Erythroblast (primary cell): ENCODE measurements at regions not wholly inside any gene's neighbourhood (a gene's known extent, or its start where the extent isn't known, plus 50 kb on each side); places are given as distances from the start of the nearest gene placed in this dataset.

ENCODE experiments used
- GATA1 ChIP-seq: IDR thresholded peaks from 2 replicates; pipeline ENCODE4 v1.6.1; 2011; ENCODE audit warnings: low read depth, mild to moderate bottlenecking, control low read depth, low read length, moderate library complexity
- POLR2A ChIP-seq: IDR thresholded peaks from 2 replicates; pipeline ENCODE4 v1.6.1; 2011; ENCODE audit warnings: mild to moderate bottlenecking, low read length

DNA sequence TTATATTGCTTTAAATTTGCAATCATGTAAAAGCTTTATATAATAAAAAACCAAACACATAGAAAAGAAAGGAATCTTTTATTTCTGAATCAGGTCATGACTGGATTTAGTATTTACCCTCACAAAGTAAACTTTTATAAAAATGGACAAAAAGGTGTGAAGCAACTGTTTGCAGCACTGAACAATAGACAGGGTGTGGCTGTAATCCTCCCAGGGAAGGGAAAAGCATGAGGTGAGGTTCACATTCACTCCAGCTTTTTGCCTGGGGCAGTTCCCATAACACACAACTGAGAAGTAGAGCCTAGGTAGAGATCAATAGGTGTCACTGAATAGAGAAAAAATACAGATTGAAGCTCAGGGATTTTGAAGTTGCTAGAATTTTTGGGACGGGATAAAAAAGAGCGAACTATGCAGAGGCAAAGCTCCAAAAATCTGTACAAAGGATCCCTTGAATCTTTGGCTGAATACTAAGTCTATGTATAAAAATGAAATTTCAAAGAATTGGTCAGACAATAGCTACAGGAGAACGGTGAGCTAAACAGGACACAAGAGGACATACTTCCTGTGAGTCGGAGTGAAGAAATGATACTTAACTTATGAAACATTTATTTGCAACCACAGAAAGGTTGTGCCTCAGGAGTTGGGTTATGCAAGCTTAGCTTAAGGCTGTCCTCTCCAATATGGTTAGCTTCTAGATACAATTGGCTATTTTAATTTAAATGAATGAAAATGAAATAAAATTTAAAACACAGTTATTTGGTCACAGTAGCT lies 162.0 kb upstream of the ZP4 start:
- TF ChIP-seq POLR2A (no peak), GATA1 (no peak)
